ENCODE measurements at regions not wholly inside any gene's neighbourhood (a gene's known extent, or its start where the extent isn't known, plus 50 kb on each side); places are given as distances from the start of the nearest gene placed in this dataset.

DNA sequence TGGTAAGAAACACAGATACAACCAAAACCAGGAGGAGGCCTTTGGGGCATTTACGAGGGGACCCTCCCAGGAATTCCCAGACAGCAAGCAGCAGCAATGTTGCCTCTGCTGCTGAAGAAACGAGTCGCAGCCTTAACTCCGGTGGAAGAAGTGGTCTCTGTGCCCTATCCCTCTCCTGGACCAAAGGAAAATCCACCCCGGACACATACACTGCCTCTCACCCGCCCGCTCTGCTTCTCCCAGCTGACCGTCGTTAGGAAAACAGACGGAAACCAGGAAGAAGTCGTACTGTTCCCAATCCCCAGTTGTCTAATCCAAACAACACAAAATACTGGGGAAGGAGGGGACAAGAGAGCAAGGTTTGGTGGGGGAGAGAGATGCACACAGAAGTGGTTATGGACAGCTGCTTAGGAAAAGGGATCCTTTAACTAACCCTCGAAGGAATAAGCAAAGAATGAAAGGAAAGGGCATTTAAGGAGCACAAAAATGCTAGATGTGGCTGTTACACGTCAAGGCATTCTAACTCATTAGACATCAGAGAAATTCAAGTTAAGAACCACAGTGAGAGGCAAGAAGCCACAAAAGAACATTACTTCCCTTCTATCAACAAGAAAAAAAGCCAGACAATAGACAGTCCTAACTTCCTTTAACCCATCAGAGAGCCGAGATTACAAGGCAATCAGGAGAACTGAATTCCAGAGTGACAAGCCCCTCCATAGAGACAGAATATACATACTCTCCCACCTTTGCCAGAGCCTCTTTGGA is 71.9 kb downstream of the ACTL7B start:
- TF ChIP-seq CTCF (IDR thresholded peaks at IDR 0.05; ENCODE audit: control extremely low read depth, extremely low read depth) = no peak
- 55 to 58% methylated on average over 14 of the region's 14 CpGs for WGBS, 2 donors
- no peaks in the 10 kb centered on the region for H3K27me3 ChIP-seq (ENCODE audit: control insufficient read depth in 3 of 3, insufficient read depth in 3 of 3, low read length in 2 of 3)
- peaks cover 0 to 3% (median 0%) of the 10 kb centered on the region in 5 donors for H3K4me1 ChIP-seq (ENCODE audit: control insufficient read depth in 5 of 5, insufficient read depth in 5 of 5, low read length in 5 of 5)
- H3K36me3 ChIP-seq (ENCODE audit: control insufficient read depth in 4 of 4, insufficient read depth in 4 of 4, low read length in 4 of 4) = no peaks in the 10 kb centered on the region
- H3K27ac ChIP-seq (ENCODE audit: low read depth in 1 of 2, low read length in 1 of 2) = no peak overlapping the region
- H3K4me3 ChIP-seq = no peak overlapping the region
- ATAC-seq (ENCODE audit: insufficient read depth, low FRiP score) (no peak), DNase-seq (no peak)
- peaks cover 0 to 9% (median 0%) of the 10 kb centered on the region in 4 donors for H3K9me3 ChIP-seq (ENCODE audit: control insufficient read depth in 4 of 4, insufficient read depth in 3 of 4, low read length in 3 of 4)
- H3K9ac ChIP-seq (ENCODE audit: insufficient read depth in 1 of 2, low read length in 2 of 2) = no peak overlapping the region

DNA sequence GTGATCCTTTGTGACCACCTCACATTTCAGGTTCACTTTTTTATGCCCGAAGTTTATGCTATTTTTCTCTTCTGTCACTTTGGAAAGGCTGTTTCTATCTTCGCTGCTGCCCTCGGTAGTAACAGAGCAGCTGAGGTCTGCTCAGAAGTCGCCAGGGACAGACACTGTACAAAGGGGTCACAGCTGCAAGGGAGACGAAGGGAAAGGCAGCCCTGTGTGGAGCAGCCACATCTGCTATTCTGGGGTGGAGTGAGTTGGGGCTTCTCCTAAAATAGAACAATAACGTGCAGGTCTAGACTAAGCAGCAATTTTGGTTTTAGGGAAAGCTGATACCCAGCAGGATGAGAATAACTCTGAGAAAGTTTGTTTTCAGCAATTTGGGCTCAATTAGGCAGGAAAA is 72.5 kb downstream of the ACTL7B start:
- H3K4me1 ChIP-seq (ENCODE audit: control insufficient read depth in 5 of 5, insufficient read depth in 5 of 5, low read length in 5 of 5) = peaks cover 0 to 3% (median 0%) of the 10 kb centered on the region in 5 donors
- H3K36me3 ChIP-seq (ENCODE audit: control insufficient read depth in 4 of 4, insufficient read depth in 4 of 4, low read length in 4 of 4) = no peaks in the 10 kb centered on the region
- no peaks in the 10 kb centered on the region for H3K27me3 ChIP-seq (ENCODE audit: control insufficient read depth in 3 of 3, insufficient read depth in 3 of 3, low read length in 2 of 3)
- no peak for ATAC-seq (ENCODE audit: insufficient read depth, low FRiP score)
- peaks cover 0 to 6% (median 0%) of the 10 kb centered on the region in 4 donors for H3K9me3 ChIP-seq (ENCODE audit: control insufficient read depth in 4 of 4, insufficient read depth in 3 of 4, low read length in 3 of 4)
- 64 to 73% methylated on average over 6 of the region's 6 CpGs for WGBS, 2 donors
- no peak overlapping the region for H3K9ac ChIP-seq (ENCODE audit: insufficient read depth in 1 of 2, low read length in 2 of 2)
- no peak for DNase-seq
- no peak overlapping the region for H3K4me3 ChIP-seq
- TF ChIP-seq CTCF (IDR thresholded peaks at IDR 0.05; ENCODE audit: control extremely low read depth, extremely low read depth) = no peak
- no peak overlapping the region for H3K27ac ChIP-seq (ENCODE audit: low read depth in 1 of 2, low read length in 1 of 2)

- no peak overlapping the region for H3K9ac ChIP-seq (ENCODE audit: insufficient read depth in 1 of 2, low read length in 2 of 2)
- DNase-seq (no peak), ATAC-seq (ENCODE audit: insufficient read depth, low FRiP score) (no peak)
- H3K27ac ChIP-seq (ENCODE audit: low read depth in 1 of 2, low read length in 1 of 2) = no peak overlapping the region
- H3K4me3 ChIP-seq = no peak overlapping the region
- no peaks in the 10 kb centered on the region for H3K27me3 ChIP-seq (ENCODE audit: control insufficient read depth in 3 of 3, insufficient read depth in 3 of 3, low read length in 2 of 3)
- H3K36me3 ChIP-seq (ENCODE audit: control insufficient read depth in 4 of 4, insufficient read depth in 4 of 4, low read length in 4 of 4) = no peaks in the 10 kb centered on the region
- 24 to 34% methylated on average over 11 of the region's 11 CpGs for WGBS, 2 donors
- TF ChIP-seq CTCF (IDR thresholded peaks at IDR 0.05; ENCODE audit: control extremely low read depth, extremely low read depth) = no peak
- H3K9me3 ChIP-seq (ENCODE audit: control insufficient read depth in 4 of 4, insufficient read depth in 3 of 4, low read length in 3 of 4) = no peaks in the 10 kb centered on the region
- H3K4me1 ChIP-seq (ENCODE audit: control insufficient read depth in 5 of 5, insufficient read depth in 5 of 5, low read length in 5 of 5) = peaks cover 0 to 3% (median 0%) of the 10 kb centered on the region in 5 donors
Measured at GRCh38 chr9:108780942-108781734, 74.6 kb downstream of the ACTL7B start.
